Trophoblast cell (in vitro differentiated cells and primary cell): ENCODE measurements at regions not wholly inside any gene's neighbourhood (a gene's known extent, or its start where the extent isn't known, plus 50 kb on each side); places are given as distances from the start of the nearest gene placed in this dataset.

Experiments used
- DNase-seq, 2 donors: peaks; one replicate each; pipeline ENCODE4 v3.0.0-alpha.2; 2016
- H2AFZ ChIP-seq: 2 replicates; pipeline ENCODE4 v1.6.1; 2013; ENCODE audit warnings: low read length, moderate library complexity, mild to moderate bottlenecking; ENCODE audit not compliant: insufficient read depth, poor library complexity
- H2AK5ac ChIP-seq: 2 replicates; pipeline ENCODE4 v1.6.1; 2013; ENCODE audit warnings: mild to moderate bottlenecking, low read length
- H2BK120ac ChIP-seq: 2 replicates; pipeline ENCODE4 v1.6.1; 2013; ENCODE audit warnings: low read length, mild to moderate bottlenecking, moderate library complexity; ENCODE audit not compliant: insufficient read depth, poor library complexity
- H2BK12ac ChIP-seq: 2 replicates; pipeline ENCODE4 v1.6.1; 2013; ENCODE audit warnings: mild to moderate bottlenecking, low read length, moderate library complexity
- H2BK5ac ChIP-seq: 2 replicates; pipeline ENCODE4 v1.6.1; 2013; ENCODE audit warnings: low read length, low read depth, moderate library complexity, mild to moderate bottlenecking; ENCODE audit not compliant: poor library complexity
- H3K14ac ChIP-seq: 2 replicates; pipeline ENCODE4 v1.6.1; 2013; ENCODE audit warnings: mild to moderate bottlenecking, low read length
- H3K18ac ChIP-seq: 2 replicates; pipeline ENCODE4 v1.6.1; 2013; ENCODE audit warnings: mild to moderate bottlenecking, low read length
- H3K23ac ChIP-seq: 2 replicates; pipeline ENCODE4 v1.6.1; 2013; ENCODE audit warnings: low read length
- H3K27ac ChIP-seq: 2 replicates; pipeline ENCODE4 v1.5.1; 2013; ENCODE audit warnings: low read depth, mild to moderate bottlenecking, inconsistent platforms, low read length, moderate library complexity
- H3K27me3 ChIP-seq: 2 replicates; pipeline ENCODE4 v1.6.1; 2013; ENCODE audit warnings: inconsistent platforms, mild to moderate bottlenecking, low read length, moderate library complexity; ENCODE audit not compliant: insufficient read depth
- H3K36me3 ChIP-seq, 2 experiments: 1 replicate in 1 of 2; 2 replicates in 1 of 2; pipeline ENCODE4 v1.6.1; 2013; ENCODE audit warnings: low read length in 2 of 2, mild to moderate bottlenecking in 2 of 2, moderate library complexity in 1 of 2; ENCODE audit not compliant: insufficient read depth in 2 of 2, control insufficient read depth in 1 of 2
- H3K4ac ChIP-seq: 2 replicates; pipeline ENCODE4 v1.6.1; 2013; ENCODE audit warnings: low read depth, mild to moderate bottlenecking, low read length, moderate library complexity
- H3K4me1 ChIP-seq, 2 experiments: 1 replicate in 1 of 2; 2 replicates in 1 of 2; pipeline ENCODE4 v1.6.1; 2013; ENCODE audit warnings: low read length in 2 of 2, mild to moderate bottlenecking in 2 of 2, moderate library complexity in 1 of 2; ENCODE audit not compliant: insufficient read depth in 2 of 2, control insufficient read depth in 1 of 2
- H3K4me2 ChIP-seq: 2 replicates; pipeline ENCODE4 v1.6.1; 2013; ENCODE audit warnings: inconsistent platforms, mild to moderate bottlenecking, low read length, moderate library complexity
- H3K4me3 ChIP-seq: 2 replicates; pipeline ENCODE4 v1.5.1; 2013; ENCODE audit warnings: mild to moderate bottlenecking, low read depth, low read length, inconsistent platforms
- H3K79me1 ChIP-seq: one replicate; pipeline ENCODE4 v1.6.1; 2013; ENCODE audit warnings: low read length
- H3K79me2 ChIP-seq: 2 replicates; pipeline ENCODE4 v1.6.1; 2013; ENCODE audit warnings: low read length, mild to moderate bottlenecking; ENCODE audit not compliant: control insufficient read depth, insufficient read depth, poor library complexity
- H3K9ac ChIP-seq: 2 replicates; pipeline ENCODE4 v1.6.1; 2013; ENCODE audit warnings: mild to moderate bottlenecking, low read length
- H3K9me3 ChIP-seq: 2 replicates; pipeline ENCODE4 v1.6.1; 2013; ENCODE audit warnings: low read depth, mild to moderate bottlenecking, control low read depth, inconsistent platforms, low read length; ENCODE audit not compliant: insufficient read depth
- H4K12ac ChIP-seq: 2 replicates; pipeline ENCODE4 v1.6.1; 2013; ENCODE audit warnings: low read depth, mild to moderate bottlenecking, low read length, moderate library complexity
- H4K8ac ChIP-seq: 2 replicates; pipeline ENCODE4 v1.6.1; 2013; ENCODE audit warnings: low read depth, mild to moderate bottlenecking, low read length, moderate library complexity
- H4K91ac ChIP-seq: one replicate; pipeline ENCODE4 v1.6.1; 2013; ENCODE audit warnings: low read depth, mild to moderate bottlenecking, low read length, moderate library complexity
- WGBS: extraction: QIAGEN DNeasy Blood & Tissue Kit; methylation state at CpG from one replicate; pipeline ENCODE4 v1.1.7; 2013; ENCODE audit warnings: missing lambda C conversion rate; ENCODE audit not compliant: insufficient read length, insufficient coverage; ENCODE audit errors: extremely low coverage; 5-methylcytosine and 5-hydroxymethylcytosine counted together

DNA sequence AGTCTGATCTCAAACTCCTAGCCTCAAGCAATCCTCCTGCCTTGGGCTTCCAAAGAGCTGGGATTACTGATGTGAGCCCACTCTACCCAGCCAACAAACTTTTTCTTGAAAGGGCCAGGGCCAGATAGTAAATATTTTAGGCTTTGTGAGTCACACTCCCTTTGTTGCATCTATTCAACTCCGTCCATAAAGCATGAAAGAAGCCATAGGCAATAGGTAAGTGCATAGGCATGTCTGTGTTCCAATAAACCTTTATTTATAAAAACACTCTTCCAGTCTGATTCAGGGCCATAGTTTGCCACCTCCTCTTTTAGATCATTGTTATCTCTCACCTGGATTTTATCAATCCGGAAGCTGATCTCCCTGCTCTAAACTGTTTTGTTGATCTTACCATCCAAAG, 105.6 kb upstream of the BMPER start:
- H3K4me2 ChIP-seq, result no peak overlapping the region
- no peaks in the 10 kb centered on the region for H3K9me3 ChIP-seq
- H4K12ac ChIP-seq, result no peak overlapping the region
- H3K27me3 ChIP-seq, result no peaks in the 10 kb centered on the region
- no peaks in the 10 kb centered on the region for H3K79me2 ChIP-seq
- H2AK5ac ChIP-seq, result no peak overlapping the region
- no peak overlapping the region for H2AFZ ChIP-seq
- H3K23ac ChIP-seq, result no peak overlapping the region
- H3K36me3 ChIP-seq, result no peaks in the 10 kb centered on the region
- no peak overlapping the region for H3K4me3 ChIP-seq
- DNase-seq, result peak in 1 of 2 donors; percentile 14
- no peak overlapping the region for H3K27ac ChIP-seq
- no peak overlapping the region for H3K14ac ChIP-seq
- WGBS, result no CpG with 5 or more reads among the region's 2 CpGs
- H3K4me1 ChIP-seq, result peaks cover 8% of the 10 kb centered on the region in 2 experiments
- no peak overlapping the region for H4K8ac ChIP-seq
- no peak overlapping the region for H3K18ac ChIP-seq
- H3K9ac ChIP-seq, result no peak overlapping the region
- no peak overlapping the region for H2BK5ac ChIP-seq
- H2BK120ac ChIP-seq, result no peak overlapping the region
- H3K4ac ChIP-seq, result no peak overlapping the region
- no peak overlapping the region for H4K91ac ChIP-seq
- peaks cover 7% of the 10 kb centered on the region for H3K79me1 ChIP-seq
- no peak overlapping the region for H2BK12ac ChIP-seq

- Histone ChIP-seq H3K27ac (no peak overlapping the region), H3K9me3 (no peaks in the 10 kb centered on the region), H3K4me2 (no peak overlapping the region), H3K79me2 (no peaks in the 10 kb centered on the region), H2BK120ac (no peak overlapping the region), H3K79me1 (peaks cover 7% of the 10 kb centered on the region), H2BK12ac (no peak overlapping the region), H3K23ac (no peak overlapping the region), H3K4ac (no peak overlapping the region), H2AK5ac (no peak overlapping the region), H3K4me3 (no peak overlapping the region), H4K8ac (no peak overlapping the region), H2BK5ac (no peak overlapping the region), H3K36me3 (no peaks in the 10 kb centered on the region), H4K12ac (no peak overlapping the region), H3K14ac (no peak overlapping the region), H3K9ac (no peak overlapping the region), H4K91ac (no peak overlapping the region), H3K18ac (no peak overlapping the region), H3K27me3 (no peaks in the 10 kb centered on the region), H2AFZ (no peak overlapping the region), H3K4me1 (peaks cover 8 to 14% of the 10 kb centered on the region in 2 experiments)
- no CpG with 5 or more reads among the region's 3 CpGs for WGBS
- DNase-seq, result no peak
Observed at GRCh38 chr7:33802600-33802999, 102.7 kb upstream of the BMPER start.

GRCh38 chr7:33804140-33804660, 101.1 kb upstream of the BMPER start:
- H2BK5ac ChIP-seq, result no peak overlapping the region
- H3K23ac ChIP-seq, result no peak overlapping the region
- no peak overlapping the region for H4K12ac ChIP-seq
- H3K27ac ChIP-seq, result no peak overlapping the region
- no peak overlapping the region for H3K9ac ChIP-seq
- no peak overlapping the region for H3K4ac ChIP-seq
- no peaks in the 10 kb centered on the region for H3K36me3 ChIP-seq
- H2BK12ac ChIP-seq, result no peak overlapping the region
- H3K4me3 ChIP-seq, result no peak overlapping the region
- H3K79me2 ChIP-seq, result no peaks in the 10 kb centered on the region
- H3K18ac ChIP-seq, result no peak overlapping the region
- no peak overlapping the region for H2BK120ac ChIP-seq
- no peak overlapping the region for H4K8ac ChIP-seq
- DNase-seq, result no peak
- no peaks in the 10 kb centered on the region for H3K27me3 ChIP-seq
- no peaks in the 10 kb centered on the region for H3K9me3 ChIP-seq
- no peak overlapping the region for H2AFZ ChIP-seq
- H3K4me1 ChIP-seq, result peaks cover under 1 to 9% of the 10 kb centered on the region in 2 experiments
- H3K79me1 ChIP-seq, result no peaks in the 10 kb centered on the region
- no peak overlapping the region for H2AK5ac ChIP-seq
- H3K14ac ChIP-seq, result no peak overlapping the region
- H4K91ac ChIP-seq, result no peak overlapping the region
- WGBS, result no CpG with 5 or more reads among the region's 7 CpGs
- H3K4me2 ChIP-seq, result no peak overlapping the region

GRCh38 chr7:33805630-33806233, 99.6 kb upstream of the BMPER start:
- no peak overlapping the region for H2BK120ac ChIP-seq
- no CpG with 5 or more reads among the region's 7 CpGs for whole genome bisulfite sequencing
- DNase-seq, result no peak
- H3K14ac ChIP-seq, result no peak overlapping the region
- H3K9me3 ChIP-seq, result no peaks in the 10 kb centered on the region
- H3K4me1 ChIP-seq, result peaks cover 0 to 8% of the 10 kb centered on the region in 2 experiments
- H3K4ac ChIP-seq, result no peak overlapping the region
- H3K4me3 ChIP-seq, result no peak overlapping the region
- no peak overlapping the region for H2AK5ac ChIP-seq
- H4K12ac ChIP-seq, result no peak overlapping the region
- no peak overlapping the region for H2BK5ac ChIP-seq
- no peak overlapping the region for H4K8ac ChIP-seq
- H3K4me2 ChIP-seq, result no peak overlapping the region
- no peaks in the 10 kb centered on the region for H3K36me3 ChIP-seq
- peak overlapping the region; percentile 30 for H3K27ac ChIP-seq
- no peak overlapping the region for H3K9ac ChIP-seq
- H3K79me2 ChIP-seq, result no peaks in the 10 kb centered on the region
- no peak overlapping the region for H4K91ac ChIP-seq
- no peak overlapping the region for H3K18ac ChIP-seq
- H2AFZ ChIP-seq, result no peak overlapping the region
- H3K27me3 ChIP-seq, result no peaks in the 10 kb centered on the region
- no peak overlapping the region for H2BK12ac ChIP-seq
- no peak overlapping the region for H3K23ac ChIP-seq
- H3K79me1 ChIP-seq, result no peaks in the 10 kb centered on the region
